ENCODE measurements at regions not wholly inside any gene's neighbourhood (a gene's known extent, or its start where the extent isn't known, plus 50 kb on each side); places are given as distances from the start of the nearest gene placed in this dataset.

DNA sequence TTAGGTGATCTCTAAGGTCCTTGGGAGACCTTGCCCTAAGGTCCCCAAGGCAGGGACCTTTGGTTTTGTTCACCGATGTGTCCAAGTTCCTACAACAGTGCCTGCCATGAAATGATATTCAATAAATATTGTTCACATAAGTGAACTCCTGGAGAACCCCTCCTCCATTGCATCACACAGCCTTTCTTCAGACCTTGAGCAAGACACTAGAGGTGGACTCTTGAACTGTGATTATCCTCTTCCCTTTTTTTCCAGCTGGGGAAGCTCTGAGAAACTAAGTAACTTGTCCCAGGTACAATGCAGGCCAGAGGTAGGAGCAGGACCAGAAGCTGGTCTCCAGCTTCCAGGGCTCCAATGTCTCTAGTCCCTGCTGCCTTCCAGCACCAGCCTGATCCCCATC, 76.6 kb upstream of the LMO1 start:
- no peak for DNase-seq

DNA sequence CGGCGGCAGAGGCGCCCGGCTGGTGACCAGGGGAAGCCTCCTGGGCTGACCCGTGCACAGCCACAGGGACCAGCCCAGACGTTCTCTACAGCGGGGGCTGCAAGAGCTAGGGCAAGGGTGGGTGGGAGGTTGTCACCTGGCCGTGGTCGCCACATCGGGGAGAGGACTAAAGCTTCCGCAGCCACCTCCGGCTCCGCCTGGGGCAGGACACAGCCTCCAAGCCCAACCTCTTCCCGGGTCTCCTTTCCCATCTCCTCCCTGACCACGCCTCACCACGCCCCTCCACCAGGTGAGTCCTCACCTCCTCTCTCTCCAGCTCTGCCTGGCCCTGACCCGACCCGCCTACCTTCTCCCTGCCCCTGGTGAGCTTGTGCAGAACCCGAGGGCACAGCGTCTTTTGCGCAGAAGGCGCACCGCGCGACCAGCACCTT, 75.9 kb upstream of the LMO1 start:
- DNase-seq: no peak

DNA sequence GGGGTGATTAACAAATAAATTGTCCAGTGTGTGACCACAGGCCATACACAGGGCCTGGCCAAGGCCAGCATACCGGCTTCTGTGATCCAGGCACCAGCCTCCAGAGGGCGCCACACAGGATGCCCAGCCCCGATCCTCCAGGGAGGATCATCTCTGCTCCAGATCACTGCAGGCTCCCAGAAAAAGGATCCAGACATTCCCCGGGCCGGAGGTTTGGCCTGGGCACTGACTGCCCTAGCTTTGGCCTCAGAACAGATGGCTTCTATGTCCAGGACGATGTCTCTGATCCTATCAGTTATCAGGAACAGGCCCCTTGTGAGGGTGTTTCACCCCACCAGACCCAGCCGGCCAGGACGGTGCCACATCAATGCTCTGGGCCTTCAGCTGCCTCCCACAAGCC, 74.5 kb upstream of the LMO1 start:
- DNase-seq: peak; percentile 15

DNA sequence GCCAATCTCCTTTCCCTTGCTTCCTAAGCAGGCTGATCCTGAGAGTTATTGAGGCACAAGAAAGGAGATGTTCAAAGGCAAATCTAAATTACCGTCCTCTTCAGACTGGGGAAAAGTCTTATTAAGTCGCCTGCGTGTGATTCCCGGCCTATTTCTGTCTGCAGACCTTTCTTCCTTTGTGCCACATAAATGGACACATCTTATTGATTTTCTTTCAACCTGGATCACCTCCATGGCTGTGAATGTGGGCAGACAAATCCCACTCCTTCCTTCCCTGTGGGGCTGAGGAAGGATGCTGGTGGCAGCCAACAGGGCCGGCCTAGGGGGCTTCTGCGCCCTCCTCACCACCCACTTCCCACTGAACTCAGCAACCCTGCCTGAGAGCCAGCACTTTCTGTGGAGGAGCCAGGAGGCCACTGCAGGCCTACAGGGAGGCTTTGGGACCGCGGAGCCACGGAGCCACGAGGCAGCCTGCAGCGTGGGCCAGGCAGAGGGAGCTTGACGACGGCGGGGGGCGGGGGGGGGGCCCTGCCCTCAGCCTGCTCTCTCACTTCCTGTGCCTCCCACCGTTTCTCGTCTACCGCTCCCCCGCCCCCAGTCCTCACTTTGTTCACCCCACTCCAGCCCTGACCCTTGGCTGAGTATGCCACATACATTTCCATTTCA, 73.6 kb upstream of the LMO1 start:
- no peak for DNase-seq

DNA sequence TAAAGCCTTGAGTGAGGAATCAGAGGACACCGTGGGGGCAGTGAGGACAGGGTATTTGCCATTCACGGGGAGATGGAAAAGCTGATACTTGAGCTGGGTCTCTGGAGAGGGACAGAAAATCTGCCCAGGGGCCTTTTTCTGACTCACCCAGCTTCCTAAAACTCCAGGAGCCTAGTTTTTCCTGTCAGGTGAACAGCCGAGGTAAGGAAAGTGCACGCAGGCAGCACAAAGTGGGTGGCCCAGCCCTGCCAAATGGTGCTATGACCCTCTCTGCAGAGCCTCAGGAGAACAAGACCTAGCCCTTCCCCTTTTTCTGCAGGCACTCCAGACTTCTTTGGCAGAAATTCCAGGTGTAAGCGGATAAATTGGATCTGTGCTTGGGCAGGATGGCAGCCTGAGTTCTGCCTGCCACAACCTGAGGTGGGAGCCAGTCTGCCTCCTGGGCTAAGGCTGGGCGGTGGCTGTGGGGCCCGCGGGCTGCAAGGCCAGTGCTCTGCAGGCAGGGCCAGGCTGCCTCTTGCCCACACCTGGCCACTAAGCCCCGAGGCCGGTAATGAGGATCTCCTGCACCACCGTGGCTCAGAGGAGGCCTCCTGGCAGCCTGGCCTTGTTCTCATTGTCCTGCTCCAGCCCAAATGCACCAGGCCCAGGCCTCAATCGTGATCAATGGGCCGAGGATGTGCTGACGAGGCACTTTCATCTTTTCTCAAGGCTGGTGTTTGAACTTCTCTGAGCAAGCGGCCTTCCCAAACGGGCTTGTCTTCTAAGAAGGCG, 72.9 kb upstream of the LMO1 start:
- DNase-seq: no peak

DNA sequence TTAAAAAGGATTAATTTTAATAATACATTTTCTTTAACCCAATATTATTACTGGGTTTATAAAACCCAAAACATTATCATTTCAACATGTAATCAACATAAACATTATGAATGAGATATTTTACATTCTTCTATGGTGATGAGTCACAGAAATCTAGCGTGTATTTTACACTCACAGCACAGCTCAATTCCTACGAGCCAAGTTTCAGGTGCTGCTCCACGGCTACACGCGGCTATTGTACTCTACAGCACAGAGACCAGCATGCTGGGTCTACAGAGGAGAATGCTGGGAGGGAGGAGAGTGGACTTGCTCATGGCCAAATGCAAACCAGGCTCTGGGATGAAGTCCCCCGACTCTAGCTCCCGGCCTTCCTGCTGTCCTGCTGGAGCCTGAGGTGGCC, 72.0 kb upstream of the LMO1 start:
- peak; percentile 13 for DNase-seq

DNA sequence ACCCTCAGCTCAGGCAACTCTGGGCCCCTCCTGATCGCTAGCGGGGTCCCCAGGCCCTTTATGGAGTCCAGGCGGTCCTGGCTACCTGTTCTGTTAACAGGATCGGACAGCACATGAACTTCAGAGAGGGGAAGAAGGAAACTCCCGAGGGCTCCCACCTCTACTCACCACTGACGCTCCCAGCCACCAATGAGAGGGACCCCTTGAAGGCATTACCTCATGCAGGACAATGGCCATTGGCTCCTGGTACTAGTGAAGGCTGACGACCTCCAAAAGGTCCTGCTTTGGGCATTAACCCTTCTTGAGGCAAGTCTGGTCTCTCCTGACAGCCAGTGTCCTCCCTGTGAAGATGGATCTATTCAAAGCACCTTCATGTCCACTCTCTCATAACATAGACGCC, 71.5 kb upstream of the LMO1 start:
- DNase-seq: no peak

DNA sequence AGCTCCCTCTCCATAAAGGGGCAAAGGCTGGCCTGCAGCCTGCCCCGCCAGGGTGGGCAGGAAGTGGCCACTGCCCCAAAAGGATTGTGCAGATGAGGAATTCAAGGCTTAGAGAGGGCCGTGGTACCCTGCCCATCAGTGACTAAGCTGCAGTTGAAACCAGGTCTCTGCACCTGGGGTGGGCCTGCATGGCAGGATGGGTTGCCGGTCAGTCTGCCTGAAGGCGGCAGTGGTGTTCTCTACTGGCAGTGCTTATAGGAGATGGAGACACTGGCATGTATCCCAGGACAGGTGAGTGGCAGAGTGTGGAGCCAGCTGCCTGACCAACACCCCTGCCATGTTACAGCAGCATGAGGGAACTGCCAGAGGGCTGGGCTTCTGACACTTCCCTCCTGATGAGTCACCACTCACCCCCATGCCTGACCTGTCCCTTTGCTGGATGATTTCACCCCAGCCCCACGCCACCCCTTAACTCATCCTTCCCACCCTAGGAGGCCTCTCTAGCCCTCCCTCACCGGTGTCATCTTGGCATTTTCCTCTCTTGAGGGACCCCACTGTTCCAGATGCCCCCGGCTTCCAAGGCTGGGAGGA, 70.2 kb upstream of the LMO1 start:
- DNase-seq: no peak

DNA sequence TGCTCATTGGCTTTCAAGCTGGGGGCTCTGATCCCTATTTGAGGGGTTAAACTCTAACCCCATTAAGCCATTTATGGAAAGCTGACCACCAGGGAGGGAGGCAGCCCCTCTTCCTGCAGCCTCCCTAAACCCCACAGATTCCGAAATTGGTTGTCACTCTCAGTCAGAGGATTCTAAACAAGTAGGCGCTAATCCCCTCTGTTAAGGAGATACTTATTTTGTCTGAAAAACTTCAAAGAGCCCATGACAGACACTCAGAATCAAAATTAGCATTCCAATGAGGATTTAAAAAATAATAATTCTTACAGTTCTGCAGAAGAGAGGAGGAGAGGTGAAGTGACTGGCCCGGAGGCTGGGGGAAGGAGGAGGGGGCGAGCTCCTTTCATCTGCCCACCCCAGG, 69.7 kb upstream of the LMO1 start:
- no peak for DNase-seq

DNA sequence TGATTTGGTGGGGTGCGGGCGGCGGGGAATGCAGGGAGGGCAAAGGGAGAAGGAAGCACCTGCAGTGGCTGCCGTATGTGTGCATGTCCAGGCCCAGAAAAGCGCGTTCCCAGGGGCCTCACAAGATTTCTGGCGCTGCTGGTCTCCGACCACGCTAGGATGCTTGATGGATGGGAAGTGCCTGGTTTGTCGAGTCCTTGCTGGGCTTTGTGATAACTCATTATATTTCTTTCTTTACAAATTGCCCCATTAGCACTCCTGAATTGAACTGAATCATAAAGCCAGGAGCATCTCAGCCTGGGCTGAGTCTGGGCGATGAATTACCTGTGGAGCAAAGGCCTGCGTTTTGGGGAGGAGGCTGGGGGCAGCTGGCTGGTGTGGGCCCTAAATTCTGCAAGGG, 69.2 kb upstream of the LMO1 start:
- no peak for DNase-seq

DNA sequence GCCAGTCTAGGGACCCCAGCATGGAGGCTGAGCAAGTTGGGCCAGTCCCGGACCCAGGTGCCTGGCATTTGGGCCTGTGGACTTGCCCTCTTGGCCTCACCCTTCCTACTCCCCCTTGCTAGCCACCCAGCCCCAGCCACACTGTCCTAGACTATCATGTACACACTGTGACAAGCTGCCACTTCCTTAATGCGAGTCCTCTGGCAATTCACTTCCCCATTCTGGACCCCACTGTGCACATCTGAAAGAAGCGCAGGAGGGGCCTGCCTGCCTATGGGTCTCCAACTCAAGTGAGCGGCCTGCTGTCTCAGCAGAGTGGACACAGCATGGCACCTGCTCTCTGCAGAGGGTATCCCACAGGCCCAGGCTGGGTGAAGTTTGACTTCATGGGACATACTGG, 68.5 kb upstream of the LMO1 start:
- no peak for DNase-seq

DNA sequence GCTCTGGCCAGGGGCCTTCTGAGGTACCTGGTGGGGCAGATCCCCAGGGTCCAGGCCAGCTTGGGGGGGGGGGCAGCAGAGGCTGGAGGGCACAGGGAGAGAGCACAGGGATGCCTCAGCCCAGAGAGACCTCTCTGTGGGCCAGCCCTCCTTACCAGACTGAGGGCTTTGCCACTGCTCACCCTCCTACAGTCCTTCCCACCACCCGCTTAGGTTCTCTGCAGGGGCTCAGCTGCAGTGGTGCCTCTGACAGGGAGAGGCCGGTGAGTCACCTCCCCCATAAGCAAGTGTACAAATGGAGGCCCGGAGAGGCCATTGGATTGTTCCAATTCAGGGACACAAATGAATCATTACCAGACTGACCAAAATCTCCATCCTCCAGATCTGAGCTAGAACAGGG, 68.1 kb upstream of the LMO1 start:
- no peak for DNase-seq

DNA sequence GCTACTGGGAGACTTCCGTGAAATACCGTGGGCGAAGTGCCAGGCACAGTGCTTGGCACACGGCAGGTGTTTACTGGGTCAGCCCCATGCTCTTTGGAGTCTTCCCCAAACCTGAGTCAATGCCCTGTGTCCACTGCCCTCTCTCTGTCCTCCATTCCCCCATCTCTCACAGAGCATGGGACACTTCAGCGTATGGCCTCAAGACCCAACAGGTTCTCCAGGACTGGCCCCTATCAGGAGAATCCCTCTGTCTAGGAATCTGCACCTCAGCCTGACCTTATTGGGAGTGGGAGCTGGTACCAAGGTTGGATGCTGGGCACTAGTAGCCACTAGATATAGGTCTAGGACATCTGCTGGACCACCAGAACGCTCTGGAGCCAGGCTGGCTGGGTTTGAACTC, 67.2 kb upstream of the LMO1 start:
- no peak for DNase-seq

DNA sequence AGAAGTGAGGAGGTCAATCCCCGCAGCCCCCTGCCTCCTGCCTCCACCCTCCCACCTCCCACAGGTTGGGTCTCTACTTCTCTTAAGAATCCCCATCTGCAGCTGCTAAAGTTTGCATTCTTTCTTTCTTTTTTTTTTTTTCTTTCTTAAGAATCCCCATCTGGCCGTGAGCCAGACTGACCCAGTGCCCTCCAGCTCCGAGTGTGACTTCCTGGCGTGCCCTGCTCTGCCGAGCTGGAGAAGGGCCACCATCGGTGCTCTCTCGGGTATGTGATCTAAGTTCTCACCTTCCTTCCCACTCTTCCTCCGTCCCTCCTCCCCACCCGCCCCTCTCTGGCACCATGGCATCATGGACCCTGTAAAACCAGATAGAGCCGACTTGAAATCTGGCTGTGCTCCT, 66.7 kb upstream of the LMO1 start:
- no peak for DNase-seq

DNA sequence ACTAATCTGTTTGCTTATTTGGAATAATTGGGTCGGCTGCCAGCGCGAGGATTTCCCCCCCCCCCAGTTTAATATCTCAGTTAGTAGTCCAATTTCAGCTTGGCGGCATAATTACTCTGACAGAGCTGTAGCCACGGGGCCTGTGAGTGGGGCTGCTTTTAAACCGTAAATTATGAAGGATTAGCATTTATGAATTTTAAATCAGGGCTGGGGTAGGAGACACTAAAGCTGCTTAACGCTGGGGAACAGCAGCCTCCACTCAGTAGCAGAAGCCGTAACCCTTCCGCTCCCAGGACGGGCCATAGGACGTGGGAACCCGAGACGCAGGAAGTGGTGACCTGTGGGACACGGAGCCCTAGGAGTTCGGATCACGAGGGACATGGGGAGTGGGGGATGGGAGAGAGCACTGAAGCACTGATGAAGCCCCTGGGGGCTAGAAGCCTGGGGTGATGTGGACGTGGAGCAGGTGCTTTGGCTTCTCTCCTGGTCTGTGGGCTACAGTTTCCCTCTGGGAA, 66.2 kb upstream of the LMO1 start:
- DNase-seq: no peak

DNA sequence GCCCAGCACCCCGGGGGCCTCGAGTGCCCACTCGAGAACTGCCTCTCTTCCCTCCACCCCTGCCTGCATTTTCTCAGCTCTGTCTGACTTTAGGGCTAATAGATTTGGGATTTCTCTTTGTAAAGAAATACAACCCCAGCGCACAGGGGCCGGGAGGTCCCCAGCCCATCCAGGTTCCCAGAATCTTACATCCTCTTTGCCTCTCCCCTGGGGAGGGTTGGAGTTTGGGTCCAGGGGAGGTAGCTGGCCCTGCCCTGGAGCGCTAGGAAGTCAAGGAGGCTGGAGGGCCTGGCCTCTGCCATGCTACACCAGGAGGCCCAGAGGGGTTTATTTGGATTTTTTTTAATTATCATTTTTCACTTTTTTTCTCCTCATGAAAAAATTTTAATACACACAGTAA, 65.7 kb upstream of the LMO1 start:
- no peak for DNase-seq

DNA sequence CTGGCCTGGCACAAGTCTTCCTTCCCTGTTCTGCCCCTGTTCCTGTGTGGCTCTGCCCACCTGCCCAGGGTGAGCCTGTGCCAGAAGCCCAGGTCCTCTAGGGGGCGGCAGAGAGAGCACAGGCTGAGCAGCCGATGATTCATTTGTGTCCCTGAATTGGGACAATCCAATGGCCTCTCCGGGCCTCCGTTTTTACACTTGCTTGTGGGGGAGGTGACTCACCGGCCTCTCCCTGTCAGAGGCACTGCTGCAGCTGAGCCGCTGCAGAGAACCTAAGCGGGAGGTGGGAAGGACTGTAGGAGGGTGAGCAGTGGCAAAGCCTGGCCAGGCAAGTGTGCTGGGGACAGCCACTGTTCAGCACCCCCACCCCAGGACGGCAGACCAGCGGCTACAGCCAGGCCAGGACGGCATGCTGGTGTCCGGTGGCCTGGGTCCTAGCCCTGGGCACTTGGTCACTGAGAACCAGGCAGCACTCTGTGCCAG, 65.2 kb upstream of the LMO1 start:
- DNase-seq: peak; percentile 85

DNA sequence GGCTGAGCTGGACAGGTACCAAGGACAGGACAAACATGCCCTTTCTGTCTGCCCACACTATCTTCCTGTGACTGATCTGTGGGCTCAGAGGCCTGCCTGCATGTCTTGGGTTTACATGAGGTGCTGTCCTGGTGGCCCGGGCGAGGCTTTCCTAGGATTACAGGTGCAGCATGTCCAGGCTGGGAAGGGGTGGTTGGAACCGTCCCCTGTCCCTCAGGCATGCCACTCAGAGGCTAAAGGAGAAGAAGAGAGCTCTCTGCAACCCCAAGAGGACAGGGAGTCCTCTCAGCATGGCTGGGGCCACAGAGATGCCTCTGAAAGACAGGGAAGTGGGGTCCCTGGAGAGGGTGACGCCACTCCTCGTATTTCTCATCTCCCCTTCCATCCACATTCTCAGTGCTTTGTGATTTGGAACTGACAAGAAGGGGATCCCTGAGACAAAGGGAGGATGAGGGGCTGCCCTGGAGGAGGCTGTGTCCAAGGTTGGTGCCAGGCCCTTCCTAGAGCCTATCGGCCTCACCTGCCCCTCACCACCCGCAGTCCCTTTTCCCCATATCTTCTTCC, 64.6 kb upstream of the LMO1 start:
- no peak for DNase-seq

DNA sequence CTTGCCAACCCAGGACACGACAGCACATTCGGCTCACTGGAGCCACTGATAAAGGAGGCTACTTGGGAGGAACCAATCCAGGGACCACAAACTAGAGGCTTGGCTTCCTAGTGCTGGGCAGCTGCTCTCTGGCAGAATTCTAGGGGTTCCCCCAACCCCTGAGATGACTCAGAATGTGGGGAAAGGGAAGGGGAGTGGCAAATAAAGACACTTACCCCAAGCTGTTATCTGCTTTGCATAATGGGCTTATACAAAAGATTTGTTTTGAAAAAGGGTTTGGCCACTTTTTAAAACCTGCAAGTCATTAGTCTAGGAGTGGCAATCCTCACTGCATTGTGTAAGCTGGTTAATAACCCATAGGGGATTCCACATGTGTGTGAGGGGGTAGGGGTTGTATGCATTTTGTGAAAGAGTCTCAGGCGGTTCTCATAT, 64.1 kb upstream of the LMO1 start:
- no peak for DNase-seq

DNA sequence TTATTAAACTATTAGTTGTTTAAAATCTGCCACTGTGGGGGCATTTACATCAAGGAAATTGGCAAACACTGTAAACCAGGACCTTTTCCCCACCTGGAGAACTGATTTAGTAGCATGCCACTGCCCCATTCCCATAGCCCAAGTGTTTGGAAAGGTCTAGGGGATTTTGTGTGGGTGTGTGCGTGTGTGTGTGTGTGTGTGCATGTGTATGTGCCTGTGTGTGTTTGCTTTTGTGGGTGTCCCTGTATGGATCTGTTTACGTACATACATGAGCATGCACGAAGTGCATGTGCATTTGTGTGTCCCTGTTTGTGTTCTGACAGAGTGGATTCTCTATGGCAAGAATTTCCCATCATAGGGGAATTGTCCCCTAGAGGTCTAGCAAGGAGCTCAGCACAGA, 62.7 kb upstream of the LMO1 start:
- DNase-seq: no peak

DNA sequence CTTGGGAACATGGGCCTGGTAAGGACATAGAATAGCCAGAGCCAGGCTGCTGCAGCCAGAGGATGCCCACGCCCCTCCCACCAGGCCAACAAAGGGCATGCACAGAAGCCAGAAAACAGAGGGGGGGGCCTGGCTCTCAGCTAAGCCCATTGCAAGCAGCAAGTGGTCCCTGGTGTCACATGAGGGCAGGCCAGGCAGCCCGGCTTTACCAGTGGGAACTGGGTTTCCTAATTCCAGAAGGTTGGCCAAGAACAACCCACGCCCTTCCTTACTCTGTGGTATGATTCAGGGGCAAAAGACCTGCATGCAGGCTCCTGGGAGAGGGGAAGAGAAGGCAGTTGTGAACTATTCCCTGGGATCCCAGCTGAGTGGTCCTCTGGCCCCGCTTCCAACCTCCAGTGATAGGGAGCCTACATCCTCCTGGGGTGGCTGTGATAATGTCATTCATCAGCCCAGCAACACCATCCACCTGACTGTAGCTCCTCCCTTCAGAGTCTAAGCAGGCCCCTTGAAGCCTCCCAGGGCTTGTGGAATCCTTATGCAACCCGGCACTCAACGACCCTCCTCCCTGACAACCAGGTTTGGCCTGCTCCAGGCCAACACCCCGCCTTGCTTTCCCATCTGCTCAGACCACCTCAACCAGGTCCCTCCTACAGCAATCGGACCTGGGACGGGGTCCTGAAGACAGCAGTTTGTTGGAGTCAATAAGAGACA, 62.1 kb upstream of the LMO1 start:
- no peak for DNase-seq

DNA sequence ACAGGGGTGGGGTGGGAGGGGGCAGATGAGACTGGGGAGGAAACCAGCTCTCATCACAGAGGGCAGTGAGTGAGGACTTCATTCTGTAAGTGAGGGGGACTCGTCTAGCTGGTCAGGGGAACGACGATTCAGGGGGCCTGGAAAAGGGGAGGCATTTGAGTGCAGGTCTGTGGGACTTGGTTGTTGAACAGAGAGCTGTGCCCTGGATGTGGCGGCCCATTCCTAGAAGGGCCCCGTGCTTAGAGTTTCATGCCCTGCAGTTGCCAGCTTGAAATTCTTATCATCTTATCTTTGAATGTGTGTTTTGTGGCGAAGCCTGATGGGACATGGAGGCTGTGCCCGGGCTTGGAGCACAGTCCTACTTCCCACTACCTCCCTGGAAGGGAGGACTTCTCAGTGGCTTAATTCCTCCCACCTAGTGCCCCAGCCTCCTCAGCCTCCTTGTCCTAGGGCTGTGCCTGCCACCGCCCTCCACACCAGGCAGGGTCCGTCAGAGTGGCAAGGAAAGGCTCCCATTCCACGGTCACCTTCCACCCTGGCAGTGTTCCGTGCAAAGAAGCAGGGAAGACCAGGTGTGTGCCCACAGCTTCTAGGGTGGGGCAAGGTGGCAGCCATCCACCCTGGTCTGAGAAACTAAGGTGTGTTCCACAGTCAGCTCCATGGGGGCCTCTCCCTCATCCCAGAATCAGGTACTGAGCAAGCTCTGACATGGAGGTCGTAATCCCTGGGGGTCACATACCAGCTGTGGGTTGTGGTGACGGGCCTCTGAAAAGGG, 59.7 kb upstream of the LMO1 start:
- no peak for DNase-seq

Data from fibroblast of skin of right quadriceps (primary cell).